Brain microvascular endothelial cell (primary cell): ENCODE measurements at regions not wholly inside any gene's neighbourhood (a gene's known extent, or its start where the extent isn't known, plus 50 kb on each side); places are given as distances from the start of the nearest gene placed in this dataset.

Experiments used
- DNase-seq: peaks from one replicate; pipeline ENCODE4 v3.0.0-alpha.2; 2020
- H3K27ac ChIP-seq: fragments of 250-450 bp; sonication (Bioruptor Pico); 2 replicates; pipeline ENCODE4 v1.5.1; 2020; ENCODE audit warnings: mild to moderate bottlenecking, moderate library complexity
- H3K27me3 ChIP-seq: fragments of 250-450 bp; sonication (Bioruptor Pico); replicated peaks from 2 replicates; pipeline ENCODE4 v1.5.1; 2020; ENCODE audit warnings: mild to moderate bottlenecking
- H3K36me3 ChIP-seq: fragments of 250-450 bp; sonication (Bioruptor Pico); replicated peaks from 2 replicates; pipeline ENCODE4 v1.5.1; 2020; ENCODE audit warnings: mild to moderate bottlenecking
- H3K4me3 ChIP-seq: 2 replicates; pipeline ENCODE4 v1.5.1; 2011; ENCODE audit warnings: low read depth, mild to moderate bottlenecking, control low read depth, low read length, moderate library complexity
- CTCF ChIP-seq: IDR thresholded peaks from 2 replicates; pipeline ENCODE4 v1.5.1; 2011; ENCODE audit warnings: low read depth, mild to moderate bottlenecking, moderate library complexity, low read length, control low read depth, inconsistent platforms; ENCODE audit errors: missing control alignments
- in situ Hi-C: cut with HindIII; loops from 2 replicates; pipeline ENCODE4 v1.10.0; 2017; ENCODE audit warnings: low sequenced_read_pairs, low pct_ligation_motif_present

GRCh38 chr6:149254253-149254652 lies 63.3 kb upstream of the TAB2 start:
- Histone ChIP-seq H3K27ac (no peak overlapping the region), H3K27me3 (no peaks in the 10 kb centered on the region), H3K4me3 (no peak overlapping the region), H3K36me3 (no peaks in the 10 kb centered on the region)
- no peak for DNase-seq
- in situ Hi-C loops, result no loop called here
- TF ChIP-seq CTCF, result no peak

GRCh38 chr6:149259753-149260152 lies 57.8 kb upstream of the TAB2 start:
- no peak for TF ChIP-seq CTCF
- DNase-seq, result no peak
- H3K27me3 ChIP-seq, result no peaks in the 10 kb centered on the region
- no peaks in the 10 kb centered on the region for H3K36me3 ChIP-seq
- in situ Hi-C loops, result no loop called here
- H3K4me3 ChIP-seq, result no peak overlapping the region
- H3K27ac ChIP-seq, result no peak overlapping the region

- in situ Hi-C loops, result no loop called here
- Histone ChIP-seq H3K36me3 (no peaks in the 10 kb centered on the region), H3K27me3 (no peaks in the 10 kb centered on the region), H3K4me3 (no peak overlapping the region), H3K27ac (no peak overlapping the region)
- no peak for TF ChIP-seq CTCF
- DNase-seq, result no peak
Observed at GRCh38 chr6:149260214-149260874, 57.2 kb upstream of the TAB2 start.

- no peak for TF ChIP-seq CTCF
- Histone ChIP-seq H3K27me3 (no peaks in the 10 kb centered on the region), H3K4me3 (no peak overlapping the region), H3K27ac (no peak overlapping the region), H3K36me3 (no peaks in the 10 kb centered on the region)
- DNase-seq, result no peak
- in situ Hi-C loops, result no loop called here
Observed at GRCh38 chr6:149261364-149262040, 56.0 kb upstream of the TAB2 start.

GRCh38 chr6:149263321-149263720 lies 54.2 kb upstream of the TAB2 start:
- Histone ChIP-seq H3K36me3 (no peaks in the 10 kb centered on the region), H3K4me3 (no peak overlapping the region), H3K27ac (no peak overlapping the region), H3K27me3 (no peaks in the 10 kb centered on the region)
- no peak for DNase-seq
- in situ Hi-C loops, result no loop called here
- no peak for TF ChIP-seq CTCF

GRCh38 chr6:149264629-149265028 lies 52.9 kb upstream of the TAB2 start:
- in situ Hi-C loops, result no loop called here
- Histone ChIP-seq H3K4me3 (no peak overlapping the region), H3K36me3 (no peaks in the 10 kb centered on the region), H3K27me3 (no peaks in the 10 kb centered on the region), H3K27ac (no peak overlapping the region)
- no peak for TF ChIP-seq CTCF
- no peak for DNase-seq
